ENCODE measurements at regions not wholly inside any gene's neighbourhood (a gene's known extent, or its start where the extent isn't known, plus 50 kb on each side); places are given as distances from the start of the nearest gene placed in this dataset.

DNA sequence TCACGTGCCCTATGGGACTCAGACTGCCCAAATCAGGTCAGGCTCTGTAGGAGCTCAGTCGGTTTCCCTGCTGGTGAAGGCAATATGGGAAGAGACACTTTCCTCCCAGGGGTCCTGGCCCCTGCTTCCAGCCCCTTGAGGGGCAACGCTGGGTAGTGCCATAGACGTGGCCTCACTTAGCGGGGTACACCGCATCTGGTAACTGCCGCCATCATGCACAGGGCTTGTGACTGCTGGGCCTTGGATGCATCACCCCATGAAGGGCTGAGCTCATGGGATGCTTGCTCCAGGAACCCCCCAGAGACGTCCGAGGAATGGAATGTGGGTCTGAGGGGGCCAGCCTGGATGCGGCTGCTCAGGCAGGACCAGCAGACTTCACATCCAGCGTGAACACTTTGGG lies 127.3 kb upstream of the HDAC4 start:
- TF ChIP-seq, protein P1, sequence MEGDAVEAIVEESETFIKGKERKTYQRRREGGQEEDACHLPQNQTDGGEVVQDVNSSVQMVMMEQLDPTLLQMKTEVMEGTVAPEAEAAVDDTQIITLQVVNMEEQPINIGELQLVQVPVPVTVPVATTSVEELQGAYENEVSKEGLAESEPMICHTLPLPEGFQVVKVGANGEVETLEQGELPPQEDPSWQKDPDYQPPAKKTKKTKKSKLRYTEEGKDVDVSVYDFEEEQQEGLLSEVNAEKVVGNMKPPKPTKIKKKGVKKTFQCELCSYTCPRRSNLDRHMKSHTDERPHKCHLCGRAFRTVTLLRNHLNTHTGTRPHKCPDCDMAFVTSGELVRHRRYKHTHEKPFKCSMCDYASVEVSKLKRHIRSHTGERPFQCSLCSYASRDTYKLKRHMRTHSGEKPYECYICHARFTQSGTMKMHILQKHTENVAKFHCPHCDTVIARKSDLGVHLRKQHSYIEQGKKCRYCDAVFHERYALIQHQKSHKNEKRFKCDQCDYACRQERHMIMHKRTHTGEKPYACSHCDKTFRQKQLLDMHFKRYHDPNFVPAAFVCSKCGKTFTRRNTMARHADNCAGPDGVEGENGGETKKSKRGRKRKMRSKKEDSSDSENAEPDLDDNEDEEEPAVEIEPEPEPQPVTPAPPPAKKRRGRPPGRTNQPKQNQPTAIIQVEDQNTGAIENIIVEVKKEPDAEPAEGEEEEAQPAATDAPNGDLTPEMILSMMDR (IDR thresholded peaks at IDR 0.05; ENCODE audit: low read length): no peak
- no peak for TF ChIP-seq EZH2 (IDR thresholded peaks at IDR 0.05; ENCODE audit: borderline replicate concordance, low read length)

Measured in OCI-LY1 (cell line).